ENCODE measurements at regions not wholly inside any gene's neighbourhood (a gene's known extent, or its start where the extent isn't known, plus 50 kb on each side); places are given as distances from the start of the nearest gene placed in this dataset.

DNA sequence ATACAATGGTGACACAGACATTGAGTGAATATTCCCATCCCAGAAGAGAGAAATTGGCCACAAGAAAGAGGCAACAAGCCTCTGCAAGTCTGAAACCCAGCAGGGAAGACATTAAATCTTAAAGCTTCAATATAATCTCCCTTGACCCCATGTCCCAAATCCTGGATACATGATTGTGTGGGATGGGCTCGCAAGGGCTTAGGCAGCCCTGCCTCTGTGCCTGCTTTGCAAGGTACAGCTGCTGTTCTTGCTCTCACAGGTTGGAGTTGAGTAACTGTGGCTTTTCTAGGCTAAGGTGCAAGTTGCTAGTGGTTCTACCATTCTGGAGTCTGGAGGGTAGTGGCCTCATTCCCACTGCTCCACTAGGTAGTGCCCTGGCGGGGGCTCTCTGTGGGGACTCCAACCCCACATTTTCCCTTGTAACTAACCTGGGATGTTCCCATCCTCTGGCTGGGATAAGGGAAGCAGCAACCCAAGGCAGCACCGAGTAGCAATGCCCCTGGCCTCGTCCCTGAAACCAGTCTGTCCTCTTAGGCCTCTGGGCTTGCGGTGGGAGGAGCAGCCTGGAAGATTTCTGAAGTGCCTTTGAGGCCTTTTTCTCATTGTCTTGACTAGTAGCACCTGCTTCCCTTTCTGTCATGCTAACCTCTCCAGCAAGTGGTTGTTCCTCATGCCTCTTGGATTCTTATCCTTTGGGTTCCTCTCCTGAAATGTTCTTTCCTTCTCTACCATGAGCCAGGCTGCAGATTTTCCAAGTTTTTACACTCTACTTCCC, 90.0 kb downstream of the FAM174B start:
- H3K4me3 ChIP-seq (ENCODE audit: insufficient read depth, low read depth, low read length) = no peak overlapping the region
- no peak for DNase-seq
- no peaks in the 10 kb centered on the region for H3K27me3 ChIP-seq (ENCODE audit: control insufficient read depth, insufficient read depth, low read length)
- H3K36me3 ChIP-seq (replicated peaks; ENCODE audit: control insufficient read depth, insufficient read depth, low read length) = no peaks in the 10 kb centered on the region

- no peaks in the 10 kb centered on the region for H3K36me3 ChIP-seq (replicated peaks; ENCODE audit: control insufficient read depth, insufficient read depth, low read length)
- no peaks in the 10 kb centered on the region for H3K27me3 ChIP-seq (ENCODE audit: control insufficient read depth, insufficient read depth, low read length)
- H3K4me3 ChIP-seq (ENCODE audit: insufficient read depth, low read depth, low read length) = no peak overlapping the region
- DNase-seq = no peak
These were observed 93.8 kb downstream of the FAM174B start for GRCh38 chr15:92561754-92562153.

- Histone ChIP-seq H3K27me3 (ENCODE audit: control insufficient read depth, insufficient read depth, low read length) (no peaks in the 10 kb centered on the region), H3K4me3 (ENCODE audit: insufficient read depth, low read depth, low read length) (no peak overlapping the region), H3K36me3 (replicated peaks; ENCODE audit: control insufficient read depth, insufficient read depth, low read length) (no peaks in the 10 kb centered on the region)
- no peak for DNase-seq
These were observed 102.3 kb downstream of the FAM174B start for GRCh38 chr15:92553317-92553716.

DNA sequence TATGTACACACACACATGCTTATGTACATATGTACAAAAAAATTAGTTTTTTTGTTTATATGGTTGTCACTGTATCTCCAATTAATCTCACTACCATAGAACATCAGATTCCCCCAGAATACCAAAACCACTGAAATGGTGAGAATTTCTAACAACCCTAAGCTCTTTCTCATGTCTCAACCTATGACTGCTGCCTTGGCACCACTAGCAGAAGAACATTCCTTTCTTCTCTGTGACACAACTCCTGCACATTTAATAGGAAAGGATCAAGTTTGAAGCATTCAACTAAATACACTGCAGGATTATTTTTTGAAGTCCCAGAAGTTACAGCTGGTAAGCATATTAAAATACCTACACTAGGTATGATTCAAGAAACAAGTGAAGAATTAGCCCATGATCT, 109.6 kb downstream of the FAM174B start:
- Histone ChIP-seq H3K27me3 (ENCODE audit: control insufficient read depth, insufficient read depth, low read length) (no peaks in the 10 kb centered on the region), H3K36me3 (replicated peaks; ENCODE audit: control insufficient read depth, insufficient read depth, low read length) (no peaks in the 10 kb centered on the region), H3K4me3 (ENCODE audit: insufficient read depth, low read depth, low read length) (no peak overlapping the region)
- no peak for DNase-seq

- no peak for DNase-seq
- H3K4me3 ChIP-seq (ENCODE audit: insufficient read depth, low read depth, low read length) = no peak overlapping the region
- H3K27me3 ChIP-seq (ENCODE audit: control insufficient read depth, insufficient read depth, low read length) = no peaks in the 10 kb centered on the region
These were observed 114.0 kb downstream of the FAM174B start for GRCh38 chr15:92541291-92542200.

DNA sequence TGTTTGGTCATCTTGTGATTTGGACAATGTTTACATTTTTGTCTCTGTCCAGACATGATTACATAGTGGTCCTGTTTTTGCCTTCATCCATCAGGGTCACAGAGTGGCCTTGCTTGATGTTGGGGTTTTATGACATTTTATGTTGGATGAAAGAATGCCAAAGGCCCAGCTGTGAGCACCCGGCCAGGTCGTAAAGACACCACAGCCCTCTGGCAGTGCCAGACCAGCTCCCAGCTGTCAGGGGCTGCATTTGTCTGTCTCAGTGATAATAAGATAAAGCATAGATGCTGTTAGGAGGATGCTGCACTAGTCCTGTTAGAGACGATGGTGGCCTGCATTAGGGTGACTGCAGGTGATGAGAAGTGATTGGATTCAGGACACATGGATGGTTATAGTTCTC, 117.5 kb downstream of the FAM174B start:
- Histone ChIP-seq H3K4me3 (ENCODE audit: insufficient read depth, low read depth, low read length) (no peak overlapping the region), H3K36me3 (replicated peaks; ENCODE audit: control insufficient read depth, insufficient read depth, low read length) (no peaks in the 10 kb centered on the region), H3K27me3 (ENCODE audit: control insufficient read depth, insufficient read depth, low read length) (no peaks in the 10 kb centered on the region)
- DNase-seq = no peak

More at GRCh38 chr15:92541291-92542200, 114.0 kb downstream of the FAM174B start:
- no peaks in the 10 kb centered on the region for H3K36me3 ChIP-seq (replicated peaks; ENCODE audit: control insufficient read depth, insufficient read depth, low read length)

GRCh38 chr15:92533298-92533697, 122.3 kb downstream of the FAM174B start:
- no peaks in the 10 kb centered on the region for H3K27me3 ChIP-seq (ENCODE audit: control insufficient read depth, insufficient read depth, low read length)
- H3K36me3 ChIP-seq (replicated peaks; ENCODE audit: control insufficient read depth, insufficient read depth, low read length) = no peaks in the 10 kb centered on the region
- no peak overlapping the region for H3K4me3 ChIP-seq (ENCODE audit: insufficient read depth, low read depth, low read length)
- no peak for DNase-seq

DNA sequence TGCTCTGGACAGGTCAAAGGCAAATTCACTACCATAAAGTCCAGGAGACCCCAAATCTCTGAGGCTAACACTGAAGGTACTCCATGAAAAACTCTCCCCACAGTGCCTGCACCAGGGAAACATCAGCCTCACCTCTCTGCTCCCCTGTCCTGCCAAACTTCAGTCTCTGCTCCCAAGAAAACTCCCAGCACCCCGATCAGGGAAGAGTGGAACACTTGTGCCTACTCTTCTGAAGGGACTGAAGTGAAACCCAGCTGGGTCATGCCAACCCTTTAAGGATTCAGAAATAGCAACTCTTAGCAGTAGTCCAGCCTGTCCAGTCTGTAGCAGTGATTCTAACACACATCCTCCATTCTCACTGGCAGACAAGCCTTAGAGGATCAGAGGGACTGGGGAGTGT, 124.2 kb downstream of the FAM174B start:
- Histone ChIP-seq H3K36me3 (replicated peaks; ENCODE audit: control insufficient read depth, insufficient read depth, low read length) (no peaks in the 10 kb centered on the region), H3K4me3 (ENCODE audit: insufficient read depth, low read depth, low read length) (no peak overlapping the region), H3K27me3 (ENCODE audit: control insufficient read depth, insufficient read depth, low read length) (no peaks in the 10 kb centered on the region)
- no peak for DNase-seq

GRCh38 chr15:92528736-92529135, 126.8 kb downstream of the FAM174B start:
- Histone ChIP-seq H3K36me3 (replicated peaks; ENCODE audit: control insufficient read depth, insufficient read depth, low read length) (no peaks in the 10 kb centered on the region), H3K4me3 (ENCODE audit: insufficient read depth, low read depth, low read length) (no peak overlapping the region), H3K27me3 (ENCODE audit: control insufficient read depth, insufficient read depth, low read length) (peaks cover 1% of the 10 kb centered on the region; the same call in 1 of the 2 replicates)
- no peak for DNase-seq

DNA sequence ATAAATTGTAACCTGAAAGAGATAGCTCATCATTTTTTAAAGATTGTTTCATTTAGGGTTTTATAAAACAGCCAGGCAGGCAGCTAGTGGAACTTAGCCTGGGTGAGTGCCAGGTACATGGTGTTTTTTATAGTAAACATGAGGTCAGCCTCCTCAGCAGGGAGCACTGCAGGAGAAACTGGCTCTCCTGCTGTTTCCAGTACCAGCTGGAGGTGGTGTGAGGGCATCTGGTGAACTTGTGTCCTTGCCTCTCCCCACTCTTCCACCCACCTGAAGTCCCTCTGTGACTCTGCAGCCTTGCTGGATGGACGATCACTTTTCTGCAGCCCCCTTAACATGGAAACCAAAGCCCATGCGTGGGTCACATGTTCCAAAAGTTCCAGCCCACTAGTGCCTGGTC, 128.4 kb downstream of the FAM174B start:
- DNase-seq = no peak

GRCh38 chr15:92525758-92526245, 129.8 kb downstream of the FAM174B start:
- Histone ChIP-seq H3K36me3 (replicated peaks; ENCODE audit: control insufficient read depth, insufficient read depth, low read length) (no peaks in the 10 kb centered on the region), H3K27me3 (ENCODE audit: control insufficient read depth, insufficient read depth, low read length) (peaks cover 1% of the 10 kb centered on the region; the same call in 1 of the 2 replicates), H3K4me3 (ENCODE audit: insufficient read depth, low read depth, low read length) (no peak overlapping the region)
- DNase-seq = no peak

More for the DNA sequence above, 128.4 kb downstream of the FAM174B start:
- no peak overlapping the region for H3K4me3 ChIP-seq (ENCODE audit: insufficient read depth, low read depth, low read length)
- peaks cover 1% of the 10 kb centered on the region; the same call in 1 of the 2 replicates for H3K27me3 ChIP-seq (ENCODE audit: control insufficient read depth, insufficient read depth, low read length)
- H3K36me3 ChIP-seq (replicated peaks; ENCODE audit: control insufficient read depth, insufficient read depth, low read length) = no peaks in the 10 kb centered on the region

DNA sequence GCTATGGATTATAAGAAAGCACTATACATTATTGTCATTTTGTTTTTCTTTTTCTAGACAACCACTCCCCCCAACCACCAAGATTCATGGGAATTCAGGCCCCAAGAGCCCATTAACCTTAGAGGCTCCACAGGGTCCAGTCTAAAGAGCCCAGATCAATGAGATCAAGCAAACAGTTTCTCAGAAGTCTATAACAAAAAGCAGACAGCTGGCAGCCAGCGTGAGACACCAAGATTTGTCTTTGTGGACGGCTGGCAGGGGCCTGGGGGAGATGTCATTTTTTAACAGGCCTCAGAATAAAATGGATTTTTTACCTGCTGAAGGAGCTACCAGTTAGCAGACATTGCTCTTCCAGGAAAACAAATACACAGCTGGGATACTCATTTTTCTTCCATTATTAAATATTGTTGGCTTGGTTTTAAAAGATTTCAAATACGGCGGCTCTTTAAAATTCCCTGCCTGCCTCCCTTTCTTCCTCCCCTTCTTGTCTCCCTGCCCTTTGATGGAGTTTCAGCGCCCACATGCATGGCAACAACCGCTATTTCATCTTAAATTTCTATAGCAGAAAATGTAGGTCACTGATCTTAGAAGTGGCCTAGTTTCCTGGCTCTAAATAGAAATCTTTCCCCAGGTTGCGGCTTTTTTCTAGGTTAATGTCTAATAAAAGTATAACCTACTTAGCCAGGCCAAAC, 130.6 kb downstream of the FAM174B start:
- no peaks in the 10 kb centered on the region for H3K36me3 ChIP-seq (replicated peaks; ENCODE audit: control insufficient read depth, insufficient read depth, low read length)
- H3K4me3 ChIP-seq (ENCODE audit: insufficient read depth, low read depth, low read length) = no peak overlapping the region
- DNase-seq = no peak
- peaks cover 1% of the 10 kb centered on the region; the same call in 1 of the 2 replicates for H3K27me3 ChIP-seq (ENCODE audit: control insufficient read depth, insufficient read depth, low read length)

DNA sequence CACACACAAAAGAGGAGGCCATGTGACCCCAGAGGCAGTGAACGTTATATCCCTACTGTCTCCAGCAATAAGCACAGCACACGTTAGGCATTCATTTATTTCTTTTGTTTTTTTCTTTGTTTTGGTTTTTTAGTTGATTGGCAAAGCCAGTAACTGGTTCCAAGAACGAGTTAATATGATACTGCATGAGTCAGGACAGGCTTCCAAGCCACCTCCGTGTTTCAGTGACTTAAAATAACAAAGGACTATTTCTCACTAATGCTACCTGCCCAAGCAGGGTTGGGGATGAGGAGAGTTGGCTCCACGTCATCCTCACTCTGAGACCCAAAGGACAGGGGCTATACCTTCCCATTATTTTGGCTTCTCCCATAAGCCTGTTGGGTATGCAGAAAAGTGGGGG, 130.5 kb downstream of the ST8SIA2 start:
- Histone ChIP-seq H3K36me3 (replicated peaks; ENCODE audit: control insufficient read depth, insufficient read depth, low read length) (no peaks in the 10 kb centered on the region), H3K27me3 (ENCODE audit: control insufficient read depth, insufficient read depth, low read length) (peaks cover 1% of the 10 kb centered on the region; the same call in 1 of the 2 replicates), H3K4me3 (ENCODE audit: insufficient read depth, low read depth, low read length) (no peak overlapping the region)
- no peak for DNase-seq

DNA sequence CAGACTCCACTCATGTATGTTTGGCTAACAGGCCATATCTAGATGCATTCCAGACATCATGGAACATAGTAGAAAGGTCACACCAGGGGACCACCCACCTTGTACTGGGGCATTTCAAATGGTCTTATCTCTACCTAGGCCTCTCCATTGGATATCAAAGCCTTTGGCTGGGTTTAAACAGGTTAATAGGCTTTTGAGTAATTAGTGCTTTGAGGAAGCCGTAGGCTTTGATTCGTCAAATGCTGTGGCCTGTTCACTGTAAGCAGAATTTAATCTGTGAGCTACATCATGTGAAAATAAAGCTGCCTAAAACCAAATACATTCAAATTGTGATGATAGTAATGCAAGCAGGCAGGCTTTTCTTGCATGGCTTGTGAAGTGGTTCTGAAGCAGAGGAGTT, 129.5 kb downstream of the ST8SIA2 start:
- Histone ChIP-seq H3K27me3 (ENCODE audit: control insufficient read depth, insufficient read depth, low read length) (peaks cover 1% of the 10 kb centered on the region; the same call in 1 of the 2 replicates), H3K36me3 (replicated peaks; ENCODE audit: control insufficient read depth, insufficient read depth, low read length) (no peaks in the 10 kb centered on the region), H3K4me3 (ENCODE audit: insufficient read depth, low read depth, low read length) (no peak overlapping the region)
- DNase-seq = no peak
